Esophagus squamous epithelium (tissue), 5 donors: ENCODE measurements at regions not wholly inside any gene's neighbourhood (a gene's known extent, or its start where the extent isn't known, plus 50 kb on each side); places are given as distances from the start of the nearest gene placed in this dataset.

ENCODE experiments used
- DNase-seq: peaks from one replicate; lab custom pipeline; 2025; lab: John Stamatoyannopoulos, UW
- H3K27ac ChIP-seq, 4 donors: fragments of 200-600 bp; sonication (generic); one replicate each; pipeline ENCODE4 v1.5.1; 2016 to 2019; ENCODE audit warnings: mild to moderate bottlenecking in 1 of 4
- H3K27me3 ChIP-seq, 4 donors: fragments of 200-600 bp; sonication (generic); 1 replicate in 3 of 4; 2 replicates in 1 of 4; pipeline versions ENCODE4 v1.5.1 to v1.6.0; 2017 to 2021; ENCODE audit warnings: antibody characterized with exemption in 1 of 4
- H3K36me3 ChIP-seq, 3 donors: fragments of 200-600 bp; sonication (generic); one replicate each; pipeline ENCODE4 v1.5.1; 2016 to 2019
- H3K4me1 ChIP-seq, 3 donors: fragments of 200-600 bp; sonication (generic); one replicate each; pipeline ENCODE4 v1.5.1; 2017 to 2019
- H3K4me3 ChIP-seq, 4 donors: fragments of 200-600 bp; sonication (generic); 1 replicate in 3 of 4; 2 replicates in 1 of 4; pipeline ENCODE4 v1.5.1; 2016 to 2019; ENCODE audit warnings: mild to moderate bottlenecking in 2 of 4, moderate library complexity in 1 of 4
- H3K9me3 ChIP-seq, 3 donors: fragments of 200-600 bp; sonication (generic); one replicate each; pipeline ENCODE4 v1.5.1; 2016 to 2019
- CTCF ChIP-seq, 6 experiments: fragments of 450-650 bp in 4 of 6; fragments of 200-600 bp in 2 of 6; sonication (generic) in 2 of 6; IDR thresholded peaks; one replicate each; pipeline ENCODE4 v1.5.1; 2016 to 2019; ENCODE audit warnings: antibody characterized with exemption in 6 of 6, mild to moderate bottlenecking in 4 of 6, moderate library complexity in 4 of 6
- POLR2A ChIP-seq, 4 donors: fragments of 450-650 bp; IDR thresholded peaks; one replicate each; pipeline ENCODE4 v1.6.1; 2017; ENCODE audit warnings: antibody characterized with exemption in 4 of 4, mild to moderate bottlenecking in 4 of 4, moderate library complexity in 3 of 4
- WGBS, 2 donors: methylation state at CpG; one replicate each; pipeline ENCODE4 v1.1.5; 2018; 5-methylcytosine and 5-hydroxymethylcytosine counted together
- intact Hi-C: fragments of 100-400 bp; cut with DNase I; formaldehyde crosslinking; loops from one replicate; pipeline ENCODE4 v1.15.0; 2022
- donor health status: DM: yes; HTN: yes; CAD: no.

GRCh38 chr1:163512349-163512989 lies 190.7 kb downstream of the NUF2 start:
- TF ChIP-seq POLR2A (IDR thresholded peaks at IDR 0.05) (no peak), CTCF (IDR thresholded peaks at IDR 0.05) (no peak)
- no peak overlapping the region for H3K4me3 ChIP-seq
- H3K9me3 ChIP-seq, result no peaks in the 10 kb centered on the region
- no peak overlapping the region for H3K27ac ChIP-seq
- H3K27me3 ChIP-seq, result no peaks in the 10 kb centered on the region
- DNase-seq, result no peak
- H3K4me1 ChIP-seq, result no peaks in the 10 kb centered on the region
- intact Hi-C loops, result no loop called here
- 60% methylated on average over 1 of the region's 2 CpGs; no CpG with 5 or more reads in 1 of the 2 donors for WGBS, 2 donors
- H3K36me3 ChIP-seq, result no peaks in the 10 kb centered on the region

- Histone ChIP-seq H3K27ac (no peak overlapping the region), H3K36me3 (no peaks in the 10 kb centered on the region), H3K4me3 (no peak overlapping the region), H3K27me3 (no peaks in the 10 kb centered on the region), H3K9me3 (peaks cover 0 to 6% (median 0%) of the 10 kb centered on the region in 3 donors), H3K4me1 (no peaks in the 10 kb centered on the region)
- intact Hi-C loops, result no loop called here
- TF ChIP-seq POLR2A (IDR thresholded peaks at IDR 0.05), result no peak
- no peak for TF ChIP-seq CTCF (IDR thresholded peaks at IDR 0.05)
- no peak for DNase-seq
- WGBS, 2 donors, result 79 to 87% methylated on average over 6 to 7 of the region's 7 CpGs
Observed at GRCh38 chr1:163523375-163524029, 201.7 kb downstream of the NUF2 start.

- no peaks in the 10 kb centered on the region for H3K36me3 ChIP-seq
- no peaks in the 10 kb centered on the region for H3K4me1 ChIP-seq
- DNase-seq, result no peak
- intact Hi-C loops, result no loop called here
- TF ChIP-seq POLR2A (IDR thresholded peaks at IDR 0.05) (no peak), CTCF (IDR thresholded peaks at IDR 0.05) (peak in 5 of 6 experiments; percentile 34 to 68 (median 51))
- H3K27ac ChIP-seq, result no peak overlapping the region
- no peaks in the 10 kb centered on the region for H3K27me3 ChIP-seq
- WGBS, 2 donors, result 15 to 19% methylated on average over 2 of the region's 2 CpGs
- H3K9me3 ChIP-seq, result no peaks in the 10 kb centered on the region
- no peak overlapping the region for H3K4me3 ChIP-seq
Observed at GRCh38 chr1:163528710-163529348, 207.1 kb downstream of the NUF2 start.

- intact Hi-C loops, result loop anchor here (10.0 kb wide), 1 partner anchor 1543 kb away; no protein-coding TSS in a partner anchor
- H3K4me3 ChIP-seq, result no peak overlapping the region
- H3K9me3 ChIP-seq, result no peaks in the 10 kb centered on the region
- no peak for DNase-seq
- H3K4me1 ChIP-seq, result no peaks in the 10 kb centered on the region
- H3K36me3 ChIP-seq, result no peaks in the 10 kb centered on the region
- no peak overlapping the region for H3K27ac ChIP-seq
- no peaks in the 10 kb centered on the region for H3K27me3 ChIP-seq
- TF ChIP-seq POLR2A (IDR thresholded peaks at IDR 0.05) (no peak), CTCF (IDR thresholded peaks at IDR 0.05) (no peak)
- 46 to 56% methylated on average over 2 of the region's 2 CpGs for WGBS, 2 donors
Observed at GRCh38 chr1:163531345-163531744, 209.6 kb downstream of the NUF2 start.

GRCh38 chr1:163535401-163535800 lies 213.6 kb downstream of the NUF2 start:
- peaks cover 0 to 11% (median 5%) of the 10 kb centered on the region in 3 donors for H3K4me1 ChIP-seq
- TF ChIP-seq CTCF (IDR thresholded peaks at IDR 0.05) (no peak), POLR2A (IDR thresholded peaks at IDR 0.05) (no peak)
- peaks cover 0 to 6% (median 0%) of the 10 kb centered on the region in 4 donors for H3K27me3 ChIP-seq
- no peak overlapping the region for H3K27ac ChIP-seq
- no peaks in the 10 kb centered on the region for H3K36me3 ChIP-seq
- 66 to 76% methylated on average over 5 of the region's 5 CpGs for WGBS, 2 donors
- H3K9me3 ChIP-seq, result no peaks in the 10 kb centered on the region
- no peak for DNase-seq
- intact Hi-C loops, result loop anchor here (10.0 kb wide), 1 partner anchor 1539 kb away; no protein-coding TSS in a partner anchor
- no peak overlapping the region for H3K4me3 ChIP-seq
